ENCODE measurements at regions not wholly inside any gene's neighbourhood (a gene's known extent, or its start where the extent isn't known, plus 50 kb on each side); places are given as distances from the start of the nearest gene placed in this dataset.

GRCh38 chr2:81412681-81413080 lies 1108.1 kb upstream of the LRRTM1 start:
- ChIA-PET CTCF (no interaction called here), POLR2A (no interaction called here)
- no peak overlapping the region for H3K4me3 ChIP-seq (ENCODE audit: low read depth, low read length)
- H3K4me1 ChIP-seq (ENCODE audit: control insufficient read depth, insufficient read depth, low read length): no peaks in the 10 kb centered on the region
- H3K36me3 ChIP-seq (ENCODE audit: control insufficient read depth in 2 of 2, insufficient read depth in 1 of 2, low read length in 2 of 2): no peaks in the 10 kb centered on the region
- TF ChIP-seq KLF1 (tag by site-specific recombination; IDR thresholded peaks at IDR 0.05) (no peak), WT1 (tag by site-specific recombination; IDR thresholded peaks at IDR 0.05) (no peak), ZNF324 (tag by site-specific recombination; IDR thresholded peaks at IDR 0.05) (no peak), ZNF274 (IDR thresholded peaks at IDR 0.05; ENCODE audit: low read length) (no peak), ZNF274 (tag by site-specific recombination; IDR thresholded peaks at IDR 0.05; ENCODE audit: borderline replicate concordance) (no peak), ZNF510 (tag by site-specific recombination; IDR thresholded peaks at IDR 0.05; ENCODE audit: insufficient replicate concordance) (no peak), ZNF146 (tag by site-specific recombination; IDR thresholded peaks at IDR 0.05) (no peak), ZNF121 (tag by site-specific recombination; IDR thresholded peaks at IDR 0.05) (no peak), ZNF350 (tag by site-specific recombination; IDR thresholded peaks at IDR 0.05) (no peak), ZBTB49 (tag by site-specific recombination; IDR thresholded peaks at IDR 0.05; ENCODE audit: low read depth) (no peak), ZNF48 (tag by site-specific recombination; IDR thresholded peaks at IDR 0.05) (no peak), TCF7L2 (IDR thresholded peaks at IDR 0.05; ENCODE audit: borderline replicate concordance, low read depth, low read length) (no peak), ZBTB7A (tag by site-specific recombination; IDR thresholded peaks at IDR 0.05; ENCODE audit: low read depth) (no peak), OSR2 (tag by site-specific recombination; IDR thresholded peaks at IDR 0.05) (no peak), KLF8 (tag by site-specific recombination; IDR thresholded peaks at IDR 0.05) (no peak)
- TF ChIP-seq, protein P1, sequence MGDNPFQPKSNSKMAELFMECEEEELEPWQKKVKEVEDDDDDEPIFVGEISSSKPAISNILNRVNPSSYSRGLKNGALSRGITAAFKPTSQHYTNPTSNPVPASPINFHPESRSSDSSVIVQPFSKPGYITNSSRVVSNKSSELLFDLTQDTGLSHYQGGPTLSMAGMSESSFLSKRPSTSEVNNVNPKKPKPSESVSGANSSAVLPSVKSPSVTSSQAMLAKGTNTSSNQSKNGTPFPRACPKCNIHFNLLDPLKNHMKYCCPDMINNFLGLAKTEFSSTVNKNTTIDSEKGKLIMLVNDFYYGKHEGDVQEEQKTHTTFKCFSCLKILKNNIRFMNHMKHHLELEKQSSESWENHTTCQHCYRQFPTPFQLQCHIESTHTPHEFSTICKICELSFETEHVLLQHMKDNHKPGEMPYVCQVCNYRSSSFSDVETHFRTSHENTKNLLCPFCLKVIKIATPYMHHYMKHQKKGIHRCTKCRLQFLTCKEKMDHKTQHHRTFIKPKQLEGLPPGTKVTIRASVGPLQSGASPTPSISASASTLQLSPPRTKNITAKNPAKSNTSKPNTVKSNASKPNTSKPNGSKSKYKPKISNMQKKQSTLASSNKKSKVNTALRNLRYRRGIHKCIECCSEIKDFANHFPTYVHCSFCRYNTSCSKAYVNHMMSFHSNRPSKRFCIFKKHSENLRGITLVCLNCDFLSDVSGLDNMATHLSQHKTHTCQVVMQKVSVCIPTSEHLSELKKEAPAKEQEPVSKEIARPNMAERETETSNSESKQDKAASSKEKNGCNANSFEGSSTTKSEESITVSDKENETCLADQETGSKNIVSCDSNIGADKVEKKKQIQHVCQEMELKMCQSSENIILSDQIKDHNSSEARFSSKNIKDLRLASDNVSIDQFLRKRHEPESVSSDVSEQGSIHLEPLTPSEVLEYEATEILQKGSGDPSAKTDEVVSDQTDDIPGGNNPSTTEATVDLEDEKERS (tag by site-specific recombination; IDR thresholded peaks at IDR 0.05): no peak
- TF ChIP-seq, protein P2, sequence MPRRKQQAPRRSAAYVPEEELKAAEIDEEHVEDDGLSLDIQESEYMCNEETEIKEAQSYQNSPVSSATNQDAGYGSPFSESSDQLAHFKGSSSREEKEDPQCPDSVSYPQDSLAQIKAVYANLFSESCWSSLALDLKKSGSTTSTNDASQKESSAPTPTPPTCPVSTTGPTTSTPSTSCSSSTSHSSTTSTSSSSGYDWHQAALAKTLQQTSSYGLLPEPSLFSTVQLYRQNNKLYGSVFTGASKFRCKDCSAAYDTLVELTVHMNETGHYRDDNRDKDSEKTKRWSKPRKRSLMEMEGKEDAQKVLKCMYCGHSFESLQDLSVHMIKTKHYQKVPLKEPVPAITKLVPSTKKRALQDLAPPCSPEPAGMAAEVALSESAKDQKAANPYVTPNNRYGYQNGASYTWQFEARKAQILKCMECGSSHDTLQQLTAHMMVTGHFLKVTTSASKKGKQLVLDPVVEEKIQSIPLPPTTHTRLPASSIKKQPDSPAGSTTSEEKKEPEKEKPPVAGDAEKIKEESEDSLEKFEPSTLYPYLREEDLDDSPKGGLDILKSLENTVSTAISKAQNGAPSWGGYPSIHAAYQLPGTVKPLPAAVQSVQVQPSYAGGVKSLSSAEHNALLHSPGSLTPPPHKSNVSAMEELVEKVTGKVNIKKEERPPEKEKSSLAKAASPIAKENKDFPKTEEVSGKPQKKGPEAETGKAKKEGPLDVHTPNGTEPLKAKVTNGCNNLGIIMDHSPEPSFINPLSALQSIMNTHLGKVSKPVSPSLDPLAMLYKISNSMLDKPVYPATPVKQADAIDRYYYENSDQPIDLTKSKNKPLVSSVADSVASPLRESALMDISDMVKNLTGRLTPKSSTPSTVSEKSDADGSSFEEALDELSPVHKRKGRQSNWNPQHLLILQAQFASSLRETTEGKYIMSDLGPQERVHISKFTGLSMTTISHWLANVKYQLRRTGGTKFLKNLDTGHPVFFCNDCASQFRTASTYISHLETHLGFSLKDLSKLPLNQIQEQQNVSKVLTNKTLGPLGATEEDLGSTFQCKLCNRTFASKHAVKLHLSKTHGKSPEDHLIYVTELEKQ (tag by site-specific recombination; IDR thresholded peaks at IDR 0.05; ENCODE audit: borderline replicate concordance): no peak
- no peaks in the 10 kb centered on the region for H3K9me3 ChIP-seq (ENCODE audit: control insufficient read depth, insufficient read depth, low read depth, low read length)
- no peak overlapping the region for H3K27ac ChIP-seq (ENCODE audit: extremely low read depth, low read depth, low read length)

GRCh38 chr2:81403508-81403907 lies 1099.0 kb upstream of the LRRTM1 start:
- Histone ChIP-seq H3K27ac (ENCODE audit: extremely low read depth, low read depth, low read length) (no peak overlapping the region), H3K9me3 (ENCODE audit: control insufficient read depth, insufficient read depth, low read depth, low read length) (no peaks in the 10 kb centered on the region), H3K4me3 (ENCODE audit: low read depth, low read length) (no peak overlapping the region), H3K4me1 (ENCODE audit: control insufficient read depth, insufficient read depth, low read length) (no peaks in the 10 kb centered on the region), H3K36me3 (ENCODE audit: control insufficient read depth in 2 of 2, insufficient read depth in 1 of 2, low read length in 2 of 2) (no peaks in the 10 kb centered on the region)
- CTCF ChIA-PET: no interaction called here
- POLR2A ChIA-PET: no interaction called here
- TF ChIP-seq ZNF707 (tag by site-specific recombination; IDR thresholded peaks at IDR 0.05): no peak
- TF ChIP-seq ZNF174 (tag by site-specific recombination; IDR thresholded peaks at IDR 0.05): no peak
- TF ChIP-seq, protein P3, sequence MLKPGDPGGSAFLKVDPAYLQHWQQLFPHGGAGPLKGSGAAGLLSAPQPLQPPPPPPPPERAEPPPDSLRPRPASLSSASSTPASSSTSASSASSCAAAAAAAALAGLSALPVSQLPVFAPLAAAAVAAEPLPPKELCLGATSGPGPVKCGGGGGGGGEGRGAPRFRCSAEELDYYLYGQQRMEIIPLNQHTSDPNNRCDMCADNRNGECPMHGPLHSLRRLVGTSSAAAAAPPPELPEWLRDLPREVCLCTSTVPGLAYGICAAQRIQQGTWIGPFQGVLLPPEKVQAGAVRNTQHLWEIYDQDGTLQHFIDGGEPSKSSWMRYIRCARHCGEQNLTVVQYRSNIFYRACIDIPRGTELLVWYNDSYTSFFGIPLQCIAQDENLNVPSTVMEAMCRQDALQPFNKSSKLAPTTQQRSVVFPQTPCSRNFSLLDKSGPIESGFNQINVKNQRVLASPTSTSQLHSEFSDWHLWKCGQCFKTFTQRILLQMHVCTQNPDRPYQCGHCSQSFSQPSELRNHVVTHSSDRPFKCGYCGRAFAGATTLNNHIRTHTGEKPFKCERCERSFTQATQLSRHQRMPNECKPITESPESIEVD (tag by site-specific recombination; IDR thresholded peaks at IDR 0.05): no peak
- TF ChIP-seq ZBTB48 (tag by site-specific recombination; IDR thresholded peaks at IDR 0.05): no peak
- no peak for TF ChIP-seq ZNF248 (tag by site-specific recombination; IDR thresholded peaks at IDR 0.05)
- no peak for TF ChIP-seq ZBTB11 (tag by site-specific recombination; conservative IDR thresholded peaks at IDR 0.05; ENCODE audit: low read depth)

All from HEK293 (cell line).